IPS DF 6.9 (cell line): ENCODE measurements at regions not wholly inside any gene's neighbourhood (a gene's known extent, or its start where the extent isn't known, plus 50 kb on each side); places are given as distances from the start of the nearest gene placed in this dataset.

ENCODE experiments used
- DNase-seq: peaks from one replicate; pipeline ENCODE4 v3.0.0-alpha.2; 2013; ENCODE audit warnings: low read depth, low spot score
- H3K27ac ChIP-seq: one replicate; pipeline ENCODE4 v1.5.1; 2013; ENCODE audit warnings: low read length, control low read depth
- H3K27me3 ChIP-seq: 2 replicates; pipeline ENCODE4 v1.6.1; 2013; ENCODE audit warnings: mild to moderate bottlenecking, low read length; ENCODE audit not compliant: control insufficient read depth, insufficient read depth
- H3K36me3 ChIP-seq: 2 replicates; pipeline ENCODE4 v1.6.1; 2013; ENCODE audit warnings: low read length; ENCODE audit not compliant: control insufficient read depth, insufficient read depth
- H3K4me1 ChIP-seq: 2 replicates; pipeline ENCODE4 v1.6.1; 2013; ENCODE audit warnings: low read length; ENCODE audit not compliant: control insufficient read depth, insufficient read depth
- H3K4me3 ChIP-seq: 2 replicates; pipeline ENCODE4 v1.5.1; 2013; ENCODE audit warnings: mild to moderate bottlenecking, low read length
- H3K9me3 ChIP-seq: 2 replicates; pipeline ENCODE4 v1.6.1; 2013; ENCODE audit warnings: low read length, inconsistent platforms; ENCODE audit not compliant: control insufficient read depth, insufficient read depth
- WGBS: extraction: QIAGEN DNeasy Blood & Tissue Kit; methylation state at CpG from one replicate; pipeline ENCODE4 v1.1.7; 2013; ENCODE audit warnings: mixed read lengths, missing lambda C conversion rate; ENCODE audit not compliant: insufficient read length, insufficient coverage; 5-methylcytosine and 5-hydroxymethylcytosine counted together

GRCh38 chr7:18421297-18422002 lies 74.1 kb upstream of the HDAC9 start:
- Histone ChIP-seq H3K27ac (no peak overlapping the region), H3K36me3 (no peaks in the 10 kb centered on the region), H3K4me1 (no peaks in the 10 kb centered on the region; the same call in 1 of the 2 replicates), H3K9me3 (no peaks in the 10 kb centered on the region), H3K27me3 (no peaks in the 10 kb centered on the region), H3K4me3 (no peak overlapping the region)
- DNase-seq, result no peak
- no CpG with 5 or more reads among the region's 4 CpGs for WGBS

DNA sequence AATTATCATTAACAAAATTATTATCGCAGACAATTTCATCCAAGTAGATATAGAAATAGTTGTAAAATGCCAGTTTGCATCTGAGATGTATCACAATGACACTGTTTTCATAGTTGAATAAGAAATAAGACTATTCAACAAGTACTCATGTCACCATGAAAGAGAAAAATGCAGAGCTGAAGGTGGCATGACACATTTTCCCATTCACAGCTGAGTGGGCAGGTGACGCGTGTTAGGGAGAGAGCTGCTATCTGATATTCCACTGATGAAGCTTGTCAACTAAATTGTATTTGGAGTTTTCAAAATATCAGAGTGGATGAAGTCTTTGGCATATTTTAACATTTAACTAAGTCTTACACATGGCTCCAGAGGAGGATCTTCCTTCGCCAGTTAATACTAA lies 70.3 kb upstream of the HDAC9 start:
- Histone ChIP-seq H3K4me1 (no peaks in the 10 kb centered on the region; the same call in 1 of the 2 replicates), H3K4me3 (no peak overlapping the region), H3K9me3 (no peaks in the 10 kb centered on the region), H3K27ac (no peak overlapping the region), H3K27me3 (no peaks in the 10 kb centered on the region), H3K36me3 (no peaks in the 10 kb centered on the region)
- WGBS, result no CpG with 5 or more reads among the region's 4 CpGs
- no peak for DNase-seq

DNA sequence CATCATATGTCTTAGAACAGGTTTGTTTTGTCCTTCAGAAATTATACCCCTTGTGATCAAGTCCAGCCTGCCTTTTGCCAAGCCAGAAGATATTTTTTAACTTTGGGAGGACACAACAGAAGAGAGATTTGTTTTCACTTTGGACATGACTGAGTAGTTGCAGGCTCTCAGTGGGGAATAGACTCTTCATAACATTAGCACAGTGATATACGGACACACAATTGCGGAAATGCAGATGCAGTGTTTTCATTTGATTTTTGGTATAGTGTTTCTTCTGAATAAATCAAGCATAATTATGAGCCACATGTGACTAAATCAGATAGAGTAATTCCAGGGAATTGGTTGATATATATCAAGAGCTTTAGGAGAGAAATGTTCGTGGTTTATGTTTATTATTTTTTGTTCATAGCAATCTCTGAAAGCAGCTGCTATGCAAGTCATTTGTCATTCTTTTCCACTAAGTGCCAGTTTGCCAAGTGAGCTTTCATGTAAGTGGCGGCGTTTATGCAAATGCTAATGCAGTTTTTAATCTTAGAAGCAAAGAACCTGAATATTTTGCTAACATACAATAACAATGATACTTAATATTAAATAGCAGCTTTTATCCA lies 69.6 kb upstream of the HDAC9 start:
- no CpG with 5 or more reads among the region's 5 CpGs for WGBS
- Histone ChIP-seq H3K27me3 (no peaks in the 10 kb centered on the region), H3K9me3 (no peaks in the 10 kb centered on the region), H3K36me3 (no peaks in the 10 kb centered on the region), H3K4me3 (no peak overlapping the region), H3K27ac (no peak overlapping the region), H3K4me1 (no peaks in the 10 kb centered on the region)
- DNase-seq, result no peak

DNA sequence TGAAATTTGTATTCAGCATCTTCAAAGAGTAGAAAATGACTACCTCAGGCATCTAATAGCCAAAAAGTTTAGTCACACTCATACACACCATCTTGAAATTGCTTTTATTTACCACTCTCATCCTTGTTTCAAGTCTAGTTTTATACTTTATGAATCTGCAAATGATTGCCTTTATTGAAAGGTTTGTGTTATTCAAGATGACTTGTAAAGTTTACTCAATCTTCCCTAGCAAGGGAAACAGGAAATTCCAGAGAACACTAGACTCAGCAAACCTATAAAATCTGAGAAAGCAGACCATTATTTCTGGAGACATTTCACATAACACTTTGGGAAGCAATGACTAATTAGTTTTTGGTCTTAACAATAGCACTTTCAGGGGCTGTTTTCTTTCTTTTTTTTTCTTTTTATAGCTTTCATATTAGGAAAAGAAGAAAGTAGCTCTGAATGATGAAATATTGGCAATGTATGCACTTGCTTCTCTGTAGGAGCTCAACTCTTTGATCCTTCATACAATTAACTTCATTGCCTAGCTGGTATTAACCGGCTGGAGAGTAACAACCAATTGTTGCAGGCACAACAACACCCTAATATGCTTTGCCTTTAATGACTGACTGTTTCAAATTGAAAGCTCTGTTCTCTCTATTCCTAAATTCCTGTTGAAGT lies 68.9 kb upstream of the HDAC9 start:
- H3K27me3 ChIP-seq, result no peaks in the 10 kb centered on the region
- H3K9me3 ChIP-seq, result no peaks in the 10 kb centered on the region
- no peak for DNase-seq
- no CpG with 5 or more reads among the region's 1 CpG for WGBS
- no peak overlapping the region for H3K4me3 ChIP-seq
- no peaks in the 10 kb centered on the region for H3K4me1 ChIP-seq
- no peaks in the 10 kb centered on the region for H3K36me3 ChIP-seq
- H3K27ac ChIP-seq, result no peak overlapping the region

- Histone ChIP-seq H3K27me3 (no peaks in the 10 kb centered on the region), H3K36me3 (no peaks in the 10 kb centered on the region), H3K27ac (no peak overlapping the region), H3K4me1 (no peaks in the 10 kb centered on the region), H3K4me3 (no peak overlapping the region), H3K9me3 (no peaks in the 10 kb centered on the region)
- 100% methylated on average over 1 of the region's 3 CpGs for WGBS
- DNase-seq, result no peak
Observed at GRCh38 chr7:18429547-18429946, 66.0 kb upstream of the HDAC9 start.

DNA sequence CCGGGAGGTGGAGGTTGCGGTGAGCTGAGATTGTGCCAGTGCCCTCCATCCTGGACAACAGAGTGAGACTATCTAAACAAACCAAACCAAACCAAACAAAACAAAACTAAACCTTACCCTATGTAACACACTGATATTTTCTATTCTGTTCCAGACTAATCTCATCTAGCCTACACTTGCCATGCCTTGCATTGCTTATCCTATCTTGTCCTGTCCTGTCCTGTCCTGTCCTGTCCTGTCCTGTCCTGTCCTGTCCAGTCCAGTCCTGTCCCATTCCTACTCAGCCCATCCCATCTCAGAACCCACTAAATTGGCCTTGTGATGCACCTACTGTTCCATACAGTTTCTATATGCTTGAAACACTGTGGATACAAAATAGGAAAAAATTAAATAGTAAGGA lies 64.7 kb upstream of the HDAC9 start:
- Histone ChIP-seq H3K4me3 (no peak overlapping the region), H3K4me1 (no peaks in the 10 kb centered on the region), H3K36me3 (no peaks in the 10 kb centered on the region), H3K27ac (no peak overlapping the region), H3K9me3 (no peaks in the 10 kb centered on the region), H3K27me3 (no peaks in the 10 kb centered on the region)
- no peak for DNase-seq
- no CpG with 5 or more reads among the region's 2 CpGs for WGBS

DNA sequence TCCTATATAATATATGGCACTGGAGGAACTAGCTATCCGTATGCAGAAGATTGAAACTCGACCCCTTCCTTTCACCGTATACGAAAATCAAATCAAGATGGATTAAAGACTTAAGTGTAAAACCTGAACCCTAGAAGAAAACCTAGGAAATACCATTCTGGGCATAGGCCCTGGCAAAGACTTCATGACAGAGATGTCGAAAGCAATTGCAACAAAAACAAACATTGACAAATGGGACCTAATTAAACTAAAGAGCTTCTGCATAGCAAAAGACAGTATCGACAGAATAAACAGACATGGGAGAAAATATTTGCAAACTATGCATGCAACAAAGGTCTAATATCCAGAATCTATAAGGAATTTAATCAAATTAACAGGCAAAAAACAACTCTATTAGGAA lies 61.4 kb upstream of the HDAC9 start:
- no peaks in the 10 kb centered on the region for H3K36me3 ChIP-seq
- no peaks in the 10 kb centered on the region for H3K27me3 ChIP-seq
- H3K9me3 ChIP-seq, result no peaks in the 10 kb centered on the region
- no CpG with 5 or more reads among the region's 6 CpGs for WGBS
- H3K4me1 ChIP-seq, result no peaks in the 10 kb centered on the region
- no peak for DNase-seq
- H3K27ac ChIP-seq, result no peak overlapping the region
- H3K4me3 ChIP-seq, result no peak overlapping the region

DNA sequence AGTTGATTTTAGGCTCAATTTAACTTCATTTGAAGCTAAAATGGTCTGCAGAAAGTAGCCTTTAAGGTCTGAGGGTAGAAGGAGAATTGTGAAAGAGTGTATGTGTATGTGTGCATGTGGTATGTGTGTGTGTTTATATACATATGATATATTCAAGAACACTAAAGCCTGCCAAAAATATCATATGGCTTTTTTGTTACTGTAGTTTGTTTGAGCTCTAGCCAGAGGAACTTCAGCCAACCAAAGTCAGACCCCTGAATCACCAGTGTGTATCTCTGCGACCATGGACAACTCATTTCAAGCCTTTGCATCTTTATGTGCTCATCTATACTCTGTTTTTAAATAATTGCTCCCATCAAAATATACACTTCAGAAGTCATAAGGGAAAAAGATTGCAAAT lies 58.4 kb upstream of the HDAC9 start:
- H3K4me3 ChIP-seq, result no peak overlapping the region
- no peaks in the 10 kb centered on the region for H3K4me1 ChIP-seq
- H3K27me3 ChIP-seq, result no peaks in the 10 kb centered on the region
- no peak overlapping the region for H3K27ac ChIP-seq
- no CpG with 5 or more reads among the region's 1 CpG for WGBS
- no peaks in the 10 kb centered on the region for H3K36me3 ChIP-seq
- DNase-seq, result no peak
- H3K9me3 ChIP-seq, result no peaks in the 10 kb centered on the region

DNA sequence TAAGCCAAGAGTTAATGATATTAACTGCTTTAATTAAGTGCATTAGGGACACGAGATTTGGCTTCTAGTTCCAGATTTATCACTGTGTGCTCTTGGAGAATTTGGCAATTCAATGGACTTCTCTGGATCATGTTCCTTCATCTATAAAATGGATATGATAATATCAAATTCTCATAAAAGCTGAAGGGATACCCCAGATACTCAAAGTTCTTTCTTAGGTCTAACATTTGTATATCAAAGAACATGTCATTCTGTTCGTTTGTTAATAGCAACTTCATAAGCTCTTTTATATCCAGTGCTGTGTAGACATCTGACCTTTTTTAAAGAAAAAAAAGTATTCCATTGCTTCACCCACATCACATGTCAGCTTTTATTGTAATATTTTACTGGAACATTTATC lies 54.6 kb upstream of the HDAC9 start:
- DNase-seq, result no peak
- Histone ChIP-seq H3K9me3 (no peaks in the 10 kb centered on the region), H3K4me1 (no peaks in the 10 kb centered on the region), H3K4me3 (no peak overlapping the region), H3K27ac (no peak overlapping the region), H3K36me3 (no peaks in the 10 kb centered on the region), H3K27me3 (no peaks in the 10 kb centered on the region)
- WGBS, result no CpG with 5 or more reads among the region's 2 CpGs

GRCh38 chr7:18444826-18445225 lies 50.7 kb upstream of the HDAC9 start:
- Histone ChIP-seq H3K27me3 (no peaks in the 10 kb centered on the region), H3K27ac (no peak overlapping the region), H3K4me3 (no peak overlapping the region), H3K4me1 (no peaks in the 10 kb centered on the region), H3K9me3 (no peaks in the 10 kb centered on the region), H3K36me3 (no peaks in the 10 kb centered on the region)
- DNase-seq, result no peak
- WGBS, result no CpG with 5 or more reads among the region's 1 CpG
